RWPE1 (cell line): ENCODE measurements at regions not wholly inside any gene's neighbourhood (a gene's known extent, or its start where the extent isn't known, plus 50 kb on each side); places are given as distances from the start of the nearest gene placed in this dataset.

Experiments used
- CTCF ChIA-PET: fragments of 350-600 bp; sonication (Branson Sonifier 250); formaldehyde crosslinking; extraction: SDS; loops from one replicate; lab custom pipeline; 2021; lab: Yijun Ruan, JAX
- POLR2A ChIA-PET: fragments of 400-600 bp; formaldehyde crosslinking; extraction: SDS; loops from one replicate; lab custom pipeline; 2020; ENCODE audit warnings: antibody characterized with exemption; ENCODE audit not compliant: low non-redundant PET; lab: Yijun Ruan, JAX
- DNase-seq: peaks from one replicate; pipeline ENCODE4 v3.0.0; 2012; ENCODE audit warnings: low spot score
- H3K27ac ChIP-seq: fragments of 450-650 bp; 2 replicates; pipeline ENCODE4 v1.5.1; 2017
- TF ChIP-seq, protein P1 (sequence below): fragments of 450-650 bp; conservative IDR thresholded peaks from 2 replicates; pipeline ENCODE4 v1.5.1; 2017; ENCODE audit warnings: low read depth, mild to moderate bottlenecking

DNA sequence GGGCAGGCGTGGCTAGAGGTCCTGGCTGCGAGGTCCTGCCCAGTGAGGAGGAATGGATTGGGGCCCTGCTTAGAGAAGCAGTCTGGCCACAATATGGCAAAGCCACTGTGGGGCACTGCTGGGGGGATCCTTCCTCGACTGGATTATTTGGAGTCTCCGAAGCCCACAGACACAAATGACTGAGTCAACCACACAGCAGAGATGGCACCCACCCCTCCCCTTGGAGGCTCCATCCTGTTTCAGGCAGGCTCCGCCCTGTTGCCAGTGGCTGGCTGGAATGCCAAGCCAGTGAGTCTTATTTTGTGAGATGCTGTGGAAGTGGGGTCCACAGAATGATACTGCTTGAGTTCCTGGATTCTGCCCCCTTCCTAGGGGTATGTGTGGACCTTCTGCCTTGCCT lies 363.9 kb downstream of the PPP1R2C start:
- TF ChIP-seq, protein P1, sequence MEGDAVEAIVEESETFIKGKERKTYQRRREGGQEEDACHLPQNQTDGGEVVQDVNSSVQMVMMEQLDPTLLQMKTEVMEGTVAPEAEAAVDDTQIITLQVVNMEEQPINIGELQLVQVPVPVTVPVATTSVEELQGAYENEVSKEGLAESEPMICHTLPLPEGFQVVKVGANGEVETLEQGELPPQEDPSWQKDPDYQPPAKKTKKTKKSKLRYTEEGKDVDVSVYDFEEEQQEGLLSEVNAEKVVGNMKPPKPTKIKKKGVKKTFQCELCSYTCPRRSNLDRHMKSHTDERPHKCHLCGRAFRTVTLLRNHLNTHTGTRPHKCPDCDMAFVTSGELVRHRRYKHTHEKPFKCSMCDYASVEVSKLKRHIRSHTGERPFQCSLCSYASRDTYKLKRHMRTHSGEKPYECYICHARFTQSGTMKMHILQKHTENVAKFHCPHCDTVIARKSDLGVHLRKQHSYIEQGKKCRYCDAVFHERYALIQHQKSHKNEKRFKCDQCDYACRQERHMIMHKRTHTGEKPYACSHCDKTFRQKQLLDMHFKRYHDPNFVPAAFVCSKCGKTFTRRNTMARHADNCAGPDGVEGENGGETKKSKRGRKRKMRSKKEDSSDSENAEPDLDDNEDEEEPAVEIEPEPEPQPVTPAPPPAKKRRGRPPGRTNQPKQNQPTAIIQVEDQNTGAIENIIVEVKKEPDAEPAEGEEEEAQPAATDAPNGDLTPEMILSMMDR, result no peak
- no peak overlapping the region for H3K27ac ChIP-seq
- CTCF ChIA-PET, result no interaction called here
- POLR2A ChIA-PET, result no interaction called here
- no peak for DNase-seq

DNA sequence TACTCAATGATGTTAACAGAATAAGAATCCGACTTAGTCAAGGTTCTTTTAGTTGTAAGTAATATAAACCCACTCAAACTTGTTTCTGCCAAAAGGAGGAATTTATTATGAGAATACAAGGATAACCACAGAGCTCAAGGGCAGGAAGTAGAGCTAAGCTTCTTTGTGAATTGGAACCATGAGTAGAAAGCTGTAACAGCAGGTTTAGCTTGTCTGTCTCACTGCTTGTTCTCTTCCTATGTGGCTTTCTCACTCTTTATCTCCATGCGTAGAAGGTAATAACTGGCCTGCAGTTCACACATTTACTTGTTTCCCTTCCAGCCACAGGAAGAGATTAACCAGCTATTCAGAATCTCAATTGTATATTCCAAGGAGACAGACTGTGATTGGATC lies 378.3 kb downstream of the PPP1R2C start:
- POLR2A ChIA-PET, result no interaction called here
- no peak for DNase-seq
- TF ChIP-seq, protein P1, result no peak
- CTCF ChIA-PET, result no interaction called here
- no peak overlapping the region for H3K27ac ChIP-seq

- H3K27ac ChIP-seq, result no peak overlapping the region
- POLR2A ChIA-PET, result no interaction called here
- DNase-seq, result no peak
- CTCF ChIA-PET, result no interaction called here
- TF ChIP-seq, protein P1, result no peak
These were observed 378.9 kb downstream of the PPP1R2C start for GRCh38 chrX:42398967-42399631.

DNA sequence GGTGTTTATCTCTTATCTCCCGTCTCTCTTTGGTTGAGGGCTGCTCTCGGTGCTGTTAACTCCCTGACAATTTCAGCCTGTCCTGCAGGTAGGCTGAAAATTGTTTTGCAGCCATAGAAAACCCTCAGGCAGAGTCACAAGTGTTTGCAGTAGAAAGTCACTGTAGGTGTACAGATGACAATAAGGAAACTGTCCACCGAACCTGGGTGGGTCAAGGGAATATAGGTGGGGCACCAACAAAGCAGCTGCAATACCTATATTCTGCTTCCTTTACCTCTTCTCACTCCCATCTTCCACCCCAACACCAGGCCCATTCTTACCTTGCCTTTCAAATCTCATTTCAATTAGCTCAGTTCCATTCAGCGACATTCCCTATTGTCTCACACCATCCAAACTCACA lies 381.8 kb downstream of the PPP1R2C start:
- DNase-seq, result no peak
- CTCF ChIA-PET, result no interaction called here
- POLR2A ChIA-PET, result no interaction called here
- TF ChIP-seq, protein P1, result no peak
- no peak overlapping the region for H3K27ac ChIP-seq

GRCh38 chrX:42392846-42393245 lies 385.1 kb downstream of the PPP1R2C start:
- H3K27ac ChIP-seq, result no peak overlapping the region
- ChIA-PET POLR2A (no interaction called here), CTCF (no interaction called here)
- TF ChIP-seq, protein P1, result no peak
- DNase-seq, result no peak

DNA sequence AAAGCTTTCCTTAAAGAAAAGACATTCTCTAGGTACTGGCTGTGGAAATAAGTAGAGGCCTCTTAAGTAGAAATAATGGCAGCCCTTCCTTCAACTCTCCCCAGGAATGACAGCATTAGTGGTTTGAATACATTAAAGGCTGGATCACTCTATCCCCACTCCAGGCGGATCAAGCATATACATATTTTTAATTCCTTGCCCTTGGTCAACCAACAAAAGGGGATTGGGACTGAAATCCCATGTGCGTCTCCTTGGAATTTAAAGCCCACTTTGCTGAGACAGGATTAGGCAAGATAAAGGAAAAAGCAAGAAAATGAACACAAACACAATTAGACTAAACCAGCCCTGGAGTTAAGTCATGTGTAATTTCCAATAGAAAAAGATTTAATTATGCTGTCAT lies 391.3 kb downstream of the PPP1R2C start:
- POLR2A ChIA-PET, result no interaction called here
- no peak overlapping the region for H3K27ac ChIP-seq
- no peak for DNase-seq
- CTCF ChIA-PET, result no interaction called here
- TF ChIP-seq, protein P1, result no peak
